CD4-positive, alpha-beta T cell treated with Interleukin-15 for 4 hours (primary cell): ENCODE measurements at regions not wholly inside any gene's neighbourhood (a gene's known extent, or its start where the extent isn't known, plus 50 kb on each side); places are given as distances from the start of the nearest gene placed in this dataset.
"Not testable (repeated sequence)": the region's sequence is repeated elsewhere in the genome, so short reads cannot be mapped to it uniquely, and the experiment has no call there.

Experiments
- DNase-seq: peaks from one replicate; pipeline ENCODE4 v3.0.0-alpha.2; 2020; ENCODE audit warnings: low spot score

GRCh38 chr1:242912855-242913254 is 342.2 kb downstream of the CEP170 start:
- DNase-seq = not testable (repeated sequence)

GRCh38 chr1:242900558-242900957 is 354.5 kb downstream of the CEP170 start:
- not testable (repeated sequence) for DNase-seq

GRCh38 chr1:242890192-242890741 is 364.8 kb downstream of the CEP170 start:
- no peak for DNase-seq

- no peak for DNase-seq
Observed at GRCh38 chr1:242886137-242886536, 361.6 kb upstream of the PLD5 start.

GRCh38 chr1:242880022-242880421 is 355.5 kb upstream of the PLD5 start:
- DNase-seq = not testable (repeated sequence)

GRCh38 chr1:242877743-242878142 is 353.2 kb upstream of the PLD5 start:
- DNase-seq = no peak

- DNase-seq = no peak
Observed at GRCh38 chr1:242877229-242877628, 352.7 kb upstream of the PLD5 start.

- no peak for DNase-seq
Observed at GRCh38 chr1:242876030-242876429, 351.5 kb upstream of the PLD5 start.

GRCh38 chr1:242873661-242874060 is 349.2 kb upstream of the PLD5 start:
- DNase-seq = no peak

GRCh38 chr1:242872521-242872920 is 348.0 kb upstream of the PLD5 start:
- no peak for DNase-seq

- no peak for DNase-seq
Observed at GRCh38 chr1:242871471-242872030, 347.1 kb upstream of the PLD5 start.

- no peak for DNase-seq
Observed at GRCh38 chr1:242870966-242871365, 346.5 kb upstream of the PLD5 start.

GRCh38 chr1:242856289-242856688 is 331.8 kb upstream of the PLD5 start:
- no peak for DNase-seq

- no peak for DNase-seq
Observed at GRCh38 chr1:242854466-242854865, 330.0 kb upstream of the PLD5 start.

GRCh38 chr1:242847390-242847993 is 323.0 kb upstream of the PLD5 start:
- no peak for DNase-seq

GRCh38 chr1:242842094-242842493 is 317.6 kb upstream of the PLD5 start:
- no peak for DNase-seq

GRCh38 chr1:242839101-242839500 is 314.6 kb upstream of the PLD5 start:
- DNase-seq = no peak

- no peak for DNase-seq
Observed at GRCh38 chr1:242836423-242836822, 311.9 kb upstream of the PLD5 start.

GRCh38 chr1:242828828-242829227 is 304.3 kb upstream of the PLD5 start:
- DNase-seq = no peak

GRCh38 chr1:242828199-242828598 is 303.7 kb upstream of the PLD5 start:
- no peak for DNase-seq

- no peak for DNase-seq
Observed at GRCh38 chr1:242827538-242827937, 303.0 kb upstream of the PLD5 start.

- DNase-seq = no peak
Observed at GRCh38 chr1:242826701-242827336, 302.3 kb upstream of the PLD5 start.

- DNase-seq = no peak
Observed at GRCh38 chr1:242824435-242824834, 299.9 kb upstream of the PLD5 start.
